SK-N-SH (cell line): ENCODE measurements at regions not wholly inside any gene's neighbourhood (a gene's known extent, or its start where the extent isn't known, plus 50 kb on each side); places are given as distances from the start of the nearest gene placed in this dataset.

Source experiments
- CTCF ChIA-PET: fragments of 300-600, 350-600 bp; formaldehyde crosslinking; extraction: SDS; loops from one replicate; lab custom pipeline; 2021; lab: Yijun Ruan, JAX
- POLR2A ChIA-PET: fragments of 350-600 bp; sonication (Branson Sonifier 250); formaldehyde crosslinking; extraction: SDS; loops from one replicate; lab custom pipeline; 2020; ENCODE audit warnings: antibody characterized with exemption, inconsistent platforms; lab: Yijun Ruan, JAX
- DNase-seq: peaks from one replicate; pipeline ENCODE4 v3.0.0; 2012
- H2AFZ ChIP-seq: fragments of 200-600 bp; sonication (generic); 2 replicates; pipeline ENCODE4 v1.8.1; 2016; ENCODE audit warnings: antibody characterized with exemption, mild to moderate bottlenecking, low read depth
- H3F3A ChIP-seq: fragments of 200-600 bp; sonication (generic); replicated peaks from 2 replicates; pipeline ENCODE3; 2016; ENCODE audit warnings: antibody characterized with exemption, mild to moderate bottlenecking; ENCODE audit not compliant: insufficient read depth
- H3K27ac ChIP-seq, 2 experiments: fragments of 200-500 bp in 1 of 2; fragments of 200-600 bp in 1 of 2; sonication (Bioruptor generic) in 1 of 2; sonication (generic), shearing (Covaris generic) in 1 of 2; 2 replicates each; pipeline versions ENCODE4 v1.5.1 to v1.6.1; 2014 to 2016; ENCODE audit warnings: low read depth in 2 of 2, inconsistent platforms in 1 of 2, low read length in 1 of 2, mild to moderate bottlenecking in 1 of 2, mixed read lengths in 1 of 2
- H3K27me3 ChIP-seq: fragments of 200-600 bp; sonication (generic), shearing (Covaris generic); 2 replicates; pipeline ENCODE4 v1.6.1; 2016; ENCODE audit warnings: mixed run types; ENCODE audit not compliant: insufficient read depth
- H3K36me3 ChIP-seq, 2 experiments: fragments of 200-500 bp in 1 of 2; fragments of 200-600 bp in 1 of 2; sonication (Bioruptor generic) in 1 of 2; sonication (generic) in 1 of 2; replicated peaks in 1 of 2; 2 replicates each; pipeline versions ENCODE3 to v1.5.1; 2014 to 2016; ENCODE audit warnings: low read length in 1 of 2, mild to moderate bottlenecking in 1 of 2; ENCODE audit not compliant: insufficient read depth in 2 of 2, control insufficient read depth in 1 of 2
- H3K4me1 ChIP-seq, 2 experiments: fragments of 200-500 bp in 1 of 2; fragments of 200-600 bp in 1 of 2; sonication (Bioruptor generic) in 1 of 2; sonication (generic), shearing (Covaris generic) in 1 of 2; 2 replicates each; pipeline versions ENCODE4 v1.5.1 to v1.6.1; 2014 to 2016; ENCODE audit warnings: low read depth in 1 of 2, low read length in 1 of 2, mixed run types in 1 of 2; ENCODE audit not compliant: insufficient read depth in 2 of 2, control insufficient read depth in 1 of 2
- H3K4me2 ChIP-seq: fragments of 200-600 bp; sonication (generic), shearing (Covaris generic); 2 replicates; pipeline ENCODE4 v1.6.1; 2017; ENCODE audit warnings: mixed run types
- H3K4me3 ChIP-seq, 2 experiments: fragments of 200-500 bp in 1 of 2; fragments of 200-600 bp in 1 of 2; sonication (Bioruptor generic) in 1 of 2; sonication (generic), shearing (Covaris generic) in 1 of 2; 2 replicates each; pipeline versions ENCODE4 v1.5.1 to v1.8.1; 2014 to 2016; ENCODE audit warnings: low read depth in 2 of 2, inconsistent platforms in 1 of 2, low read length in 1 of 2, mild to moderate bottlenecking in 1 of 2, mixed read lengths in 1 of 2, moderate library complexity in 1 of 2
- H3K79me2 ChIP-seq: fragments of 200-600 bp; sonication (generic); 2 replicates; pipeline ENCODE4 v1.8.1; 2017; ENCODE audit warnings: mild to moderate bottlenecking; ENCODE audit not compliant: insufficient read depth
- H3K9ac ChIP-seq: fragments of 200-600 bp; sonication (generic); 2 replicates; pipeline ENCODE4 v1.6.1; 2017; ENCODE audit warnings: mixed run types
- H3K9me2 ChIP-seq: fragments of 200-600 bp; sonication (generic); 2 replicates; pipeline ENCODE4 v1.6.1; 2017; ENCODE audit warnings: mixed run types
- H3K9me3 ChIP-seq: fragments of 200-600 bp; sonication (generic); 2 replicates; pipeline ENCODE4 v1.6.1; 2017; ENCODE audit warnings: mixed run types, mild to moderate bottlenecking, moderate library complexity
- H4K20me1 ChIP-seq: fragments of 200-600 bp; sonication (generic); 2 replicates; pipeline ENCODE4 v1.6.1; 2017; ENCODE audit warnings: mild to moderate bottlenecking, mixed run types; ENCODE audit not compliant: insufficient read depth
- CHD2 ChIP-seq: fragments of 150-350 bp; IDR thresholded peaks from 2 replicates; pipeline ENCODE4 v1.6.1; 2018; ENCODE audit warnings: low read length; ENCODE audit not compliant: partially characterized antibody
- EZH2phosphoT487 ChIP-seq: fragments of 200-600 bp; sonication (generic); IDR thresholded peaks from 2 replicates; pipeline ENCODE4 v1.6.1; 2017; ENCODE audit warnings: low read depth, mixed run types, mild to moderate bottlenecking, antibody characterized with exemption, moderate library complexity, borderline replicate concordance
- FOSL2 ChIP-seq: IDR thresholded peaks from 2 replicates; pipeline ENCODE4 v1.4.0; 2012; ENCODE audit warnings: low read depth, mild to moderate bottlenecking, moderate library complexity, borderline replicate concordance
- FOXM1 ChIP-seq: IDR thresholded peaks from 2 replicates; pipeline ENCODE4 v1.4.0; 2012; ENCODE audit warnings: low read depth, mild to moderate bottlenecking
- GABPA ChIP-seq: IDR thresholded peaks from 2 replicates; pipeline ENCODE4 v1.4.0; 2012; ENCODE audit warnings: low read depth, mild to moderate bottlenecking
- MAX ChIP-seq: IDR thresholded peaks from 2 replicates; pipeline ENCODE4 v1.4.0; 2012; ENCODE audit warnings: low read depth
- MXI1 ChIP-seq: IDR thresholded peaks from 2 replicates; pipeline ENCODE4 v1.6.1; 2012; ENCODE audit warnings: mild to moderate bottlenecking, low read depth, low read length, improper control_type of control experiment
- NFIC ChIP-seq: IDR thresholded peaks from 2 replicates; pipeline ENCODE4 v1.4.0; 2012; ENCODE audit warnings: borderline replicate concordance
- NRF1 ChIP-seq: IDR thresholded peaks from 2 replicates; pipeline ENCODE4 v1.6.1; 2012; ENCODE audit warnings: low read depth, mild to moderate bottlenecking, low read length
- RAD21 ChIP-seq: IDR thresholded peaks from 2 replicates; pipeline ENCODE4 v1.6.1; 2012; ENCODE audit warnings: mild to moderate bottlenecking, low read length
- RFX5 ChIP-seq: IDR thresholded peaks from 2 replicates; pipeline ENCODE4 v1.6.1; 2012; ENCODE audit warnings: mild to moderate bottlenecking, improper control_type of control experiment, low read length
- SIN3A ChIP-seq: IDR thresholded peaks from 2 replicates; pipeline ENCODE4 v1.6.1; 2012; ENCODE audit warnings: low read depth, mild to moderate bottlenecking, low read length, moderate library complexity, borderline replicate concordance
- SMC3 ChIP-seq: IDR thresholded peaks from 2 replicates; pipeline ENCODE4 v1.6.1; 2012; ENCODE audit warnings: low read depth, low read length, improper control_type of control experiment
- TAF1 ChIP-seq: IDR thresholded peaks from 2 replicates; pipeline ENCODE4 v1.6.1; 2012; ENCODE audit warnings: low read depth, mild to moderate bottlenecking, low read length, moderate library complexity, borderline replicate concordance
- TEAD4 ChIP-seq: IDR thresholded peaks from 2 replicates; pipeline ENCODE4 v1.4.0; 2012; ENCODE audit warnings: mild to moderate bottlenecking, borderline replicate concordance; ENCODE audit not compliant: insufficient read depth
- YY1 ChIP-seq: IDR thresholded peaks from 2 replicates; pipeline ENCODE4 v1.4.0; 2012; ENCODE audit warnings: low read depth, mild to moderate bottlenecking
- WGBS: methylation state at CpG from one replicate; pipeline ENCODE4 v1.1.6; 2017; ENCODE audit warnings: low lambda C conversion rate; 5-methylcytosine and 5-hydroxymethylcytosine counted together
- TF ChIP-seq, protein P1 (sequence below): fragments of 200-600 bp; sonication (generic); IDR thresholded peaks from 2 replicates; pipeline ENCODE4 v1.6.1; 2017; ENCODE audit warnings: antibody characterized with exemption, mild to moderate bottlenecking, moderate library complexity
- TF ChIP-seq, protein P2 (sequence below): IDR thresholded peaks from 2 replicates; pipeline ENCODE4 v1.6.1; 2012; ENCODE audit warnings: mild to moderate bottlenecking, low read depth, low read length, moderate library complexity

GRCh38 chr13:100977841-100978240 lies 303.2 kb upstream of the TMTC4 start:
- WGBS: 52% methylated on average over 7 of the region's 7 CpGs

More at GRCh38 chr13:100977841-100978240, 303.2 kb upstream of the TMTC4 start:
- CTCF ChIA-PET: no interaction called here
- Histone ChIP-seq H3K36me3 (no peaks in the 10 kb centered on the region), H3K27me3 (no peaks in the 10 kb centered on the region), H3K79me2 (no peaks in the 10 kb centered on the region), H3K27ac (no peak overlapping the region), H3K4me1 (no peaks in the 10 kb centered on the region; a peak in 1 of 4 replicates), H3K9ac (no peak overlapping the region), H2AFZ (no peak overlapping the region), H3F3A (no peaks in the 10 kb centered on the region), H4K20me1 (no peaks in the 10 kb centered on the region), H3K9me2 (no peaks in the 10 kb centered on the region), H3K4me2 (no peak overlapping the region), H3K9me3 (no peaks in the 10 kb centered on the region), H3K4me3 (no peak overlapping the region)
- no peak for TF ChIP-seq FOSL2
- no peak for TF ChIP-seq TAF1
- TF ChIP-seq NFIC: no peak
- no peak for TF ChIP-seq MXI1
- no peak for TF ChIP-seq NRF1
- no peak for TF ChIP-seq GABPA
- TF ChIP-seq, protein P1, sequence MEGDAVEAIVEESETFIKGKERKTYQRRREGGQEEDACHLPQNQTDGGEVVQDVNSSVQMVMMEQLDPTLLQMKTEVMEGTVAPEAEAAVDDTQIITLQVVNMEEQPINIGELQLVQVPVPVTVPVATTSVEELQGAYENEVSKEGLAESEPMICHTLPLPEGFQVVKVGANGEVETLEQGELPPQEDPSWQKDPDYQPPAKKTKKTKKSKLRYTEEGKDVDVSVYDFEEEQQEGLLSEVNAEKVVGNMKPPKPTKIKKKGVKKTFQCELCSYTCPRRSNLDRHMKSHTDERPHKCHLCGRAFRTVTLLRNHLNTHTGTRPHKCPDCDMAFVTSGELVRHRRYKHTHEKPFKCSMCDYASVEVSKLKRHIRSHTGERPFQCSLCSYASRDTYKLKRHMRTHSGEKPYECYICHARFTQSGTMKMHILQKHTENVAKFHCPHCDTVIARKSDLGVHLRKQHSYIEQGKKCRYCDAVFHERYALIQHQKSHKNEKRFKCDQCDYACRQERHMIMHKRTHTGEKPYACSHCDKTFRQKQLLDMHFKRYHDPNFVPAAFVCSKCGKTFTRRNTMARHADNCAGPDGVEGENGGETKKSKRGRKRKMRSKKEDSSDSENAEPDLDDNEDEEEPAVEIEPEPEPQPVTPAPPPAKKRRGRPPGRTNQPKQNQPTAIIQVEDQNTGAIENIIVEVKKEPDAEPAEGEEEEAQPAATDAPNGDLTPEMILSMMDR: no peak
- no peak for TF ChIP-seq RAD21
- no peak for TF ChIP-seq SMC3
- TF ChIP-seq SIN3A: no peak
- TF ChIP-seq YY1: no peak
- TF ChIP-seq FOXM1: no peak
- TF ChIP-seq RFX5: no peak
- TF ChIP-seq CHD2: no peak
- no peak for TF ChIP-seq MAX
- TF ChIP-seq EZH2phosphoT487: no peak
- TF ChIP-seq, protein P2, sequence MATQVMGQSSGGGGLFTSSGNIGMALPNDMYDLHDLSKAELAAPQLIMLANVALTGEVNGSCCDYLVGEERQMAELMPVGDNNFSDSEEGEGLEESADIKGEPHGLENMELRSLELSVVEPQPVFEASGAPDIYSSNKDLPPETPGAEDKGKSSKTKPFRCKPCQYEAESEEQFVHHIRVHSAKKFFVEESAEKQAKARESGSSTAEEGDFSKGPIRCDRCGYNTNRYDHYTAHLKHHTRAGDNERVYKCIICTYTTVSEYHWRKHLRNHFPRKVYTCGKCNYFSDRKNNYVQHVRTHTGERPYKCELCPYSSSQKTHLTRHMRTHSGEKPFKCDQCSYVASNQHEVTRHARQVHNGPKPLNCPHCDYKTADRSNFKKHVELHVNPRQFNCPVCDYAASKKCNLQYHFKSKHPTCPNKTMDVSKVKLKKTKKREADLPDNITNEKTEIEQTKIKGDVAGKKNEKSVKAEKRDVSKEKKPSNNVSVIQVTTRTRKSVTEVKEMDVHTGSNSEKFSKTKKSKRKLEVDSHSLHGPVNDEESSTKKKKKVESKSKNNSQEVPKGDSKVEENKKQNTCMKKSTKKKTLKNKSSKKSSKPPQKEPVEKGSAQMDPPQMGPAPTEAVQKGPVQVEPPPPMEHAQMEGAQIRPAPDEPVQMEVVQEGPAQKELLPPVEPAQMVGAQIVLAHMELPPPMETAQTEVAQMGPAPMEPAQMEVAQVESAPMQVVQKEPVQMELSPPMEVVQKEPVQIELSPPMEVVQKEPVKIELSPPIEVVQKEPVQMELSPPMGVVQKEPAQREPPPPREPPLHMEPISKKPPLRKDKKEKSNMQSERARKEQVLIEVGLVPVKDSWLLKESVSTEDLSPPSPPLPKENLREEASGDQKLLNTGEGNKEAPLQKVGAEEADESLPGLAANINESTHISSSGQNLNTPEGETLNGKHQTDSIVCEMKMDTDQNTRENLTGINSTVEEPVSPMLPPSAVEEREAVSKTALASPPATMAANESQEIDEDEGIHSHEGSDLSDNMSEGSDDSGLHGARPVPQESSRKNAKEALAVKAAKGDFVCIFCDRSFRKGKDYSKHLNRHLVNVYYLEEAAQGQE: no peak
- no peak for TF ChIP-seq TEAD4
- POLR2A ChIA-PET: no interaction called here
- DNase-seq: no peak
